GM20000 (cell line): ENCODE measurements at regions not wholly inside any gene's neighbourhood (a gene's known extent, or its start where the extent isn't known, plus 50 kb on each side); places are given as distances from the start of the nearest gene placed in this dataset.
"Not testable (repeated sequence)": the region's sequence is repeated elsewhere in the genome, so short reads cannot be mapped to it uniquely, and the experiment has no call there.

ENCODE experiments used
- DNase-seq: peaks from one replicate; pipeline ENCODE4 v3.0.0; 2012; ENCODE audit warnings: low spot score
- CTCF ChIP-seq: IDR thresholded peaks from 2 replicates; pipeline ENCODE4 v1.5.1; 2012; ENCODE audit warnings: mild to moderate bottlenecking, control low read depth; ENCODE audit errors: extremely low read depth, missing control alignments

GRCh38 chr11:106309070-106309684, 231.7 kb downstream of the AASDHPPT start:
- no peak for DNase-seq
- no peak for TF ChIP-seq CTCF

DNA sequence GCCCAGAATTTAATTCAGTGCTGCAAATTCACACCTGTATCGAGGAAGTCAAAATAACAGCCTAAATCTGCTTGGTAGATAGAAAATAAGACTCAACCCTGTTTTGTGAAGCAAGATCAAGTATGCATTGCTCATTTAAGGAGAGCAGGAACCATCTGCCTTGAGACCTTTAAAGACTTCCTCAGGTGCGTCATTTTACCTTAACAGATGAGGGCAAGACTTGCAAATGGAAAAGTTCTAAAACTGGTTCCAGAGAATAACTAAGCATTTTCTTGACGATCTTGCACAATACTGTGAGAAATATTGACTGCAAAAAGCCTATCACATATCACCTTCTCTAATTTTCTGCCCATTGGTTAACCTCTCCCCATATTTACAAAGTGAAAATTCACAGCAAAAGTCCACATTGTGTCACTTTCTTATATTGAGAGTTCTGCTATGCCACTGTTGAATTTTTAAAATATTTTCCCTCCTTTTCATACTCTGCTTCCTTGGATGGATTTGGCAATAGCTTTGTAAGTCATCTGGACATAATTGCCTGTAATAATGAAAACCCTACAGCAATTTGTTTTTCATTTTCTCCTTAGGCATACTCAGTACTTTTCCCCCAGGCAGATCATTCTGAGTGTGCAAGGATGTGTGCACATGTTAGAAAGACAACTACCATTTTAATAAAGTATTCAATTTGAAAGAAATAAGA, 234.2 kb downstream of the AASDHPPT start:
- TF ChIP-seq CTCF, result no peak
- no peak for DNase-seq

DNA sequence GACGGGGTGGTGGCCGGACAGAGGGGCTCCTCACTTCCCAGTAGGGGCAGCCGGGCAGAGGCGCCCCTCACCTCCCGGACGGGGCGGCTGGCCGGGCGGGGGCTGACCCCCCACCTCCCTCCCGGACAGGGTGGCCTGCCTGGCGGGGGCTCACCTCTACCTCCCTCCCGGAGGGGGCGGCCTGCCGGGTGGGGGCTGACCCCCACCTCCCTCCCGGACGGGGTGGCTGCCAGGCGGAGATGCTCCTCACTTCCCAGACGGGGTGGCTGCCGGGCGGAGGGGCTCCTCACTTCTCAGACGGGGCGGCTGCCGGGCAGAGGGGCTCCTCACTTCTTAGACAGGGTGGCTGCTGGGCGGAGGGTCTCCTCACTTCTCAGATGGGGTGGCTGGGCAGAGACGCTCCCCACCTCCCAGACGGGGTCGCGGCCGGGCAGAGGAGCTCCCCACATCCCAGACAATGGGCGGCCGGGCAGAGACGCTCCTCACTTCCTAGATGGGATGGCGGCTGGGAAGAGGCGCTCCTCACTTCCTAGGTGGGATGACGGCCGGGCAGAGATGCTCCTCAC, 239.8 kb downstream of the AASDHPPT start:
- DNase-seq, result not testable (repeated sequence)

GRCh38 chr11:106321601-106322000, 244.1 kb downstream of the AASDHPPT start:
- no peak for TF ChIP-seq CTCF
- no peak for DNase-seq

- no peak for TF ChIP-seq CTCF
- no peak for DNase-seq
Observed at GRCh38 chr11:106322106-106322505, 244.6 kb downstream of the AASDHPPT start.

DNA sequence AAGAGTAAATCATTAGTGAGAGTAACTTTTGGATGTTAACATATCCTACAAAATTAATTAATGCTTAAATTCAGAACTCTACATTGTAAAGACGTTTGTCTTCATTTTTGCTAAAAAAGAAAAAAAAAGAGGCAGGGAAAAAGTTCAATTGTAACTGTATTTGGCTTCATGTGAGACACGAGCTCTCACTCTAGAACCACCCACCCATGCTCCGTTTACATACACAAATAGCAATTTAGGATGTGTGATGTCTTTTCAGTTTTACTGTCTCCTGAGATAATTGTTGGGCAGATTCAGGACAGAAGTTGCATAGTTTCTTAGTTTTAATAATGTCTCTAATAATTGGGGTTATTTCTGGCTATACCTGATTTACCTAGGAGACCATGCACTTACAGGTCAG, 248.6 kb downstream of the AASDHPPT start:
- TF ChIP-seq CTCF, result no peak
- DNase-seq, result no peak

GRCh38 chr11:106327134-106327533, 249.7 kb downstream of the AASDHPPT start:
- DNase-seq, result no peak
- TF ChIP-seq CTCF, result no peak
